Superior temporal gyrus (tissue), 1 donor: ENCODE measurements at regions not wholly inside any gene's neighbourhood (a gene's known extent, or its start where the extent isn't known, plus 50 kb on each side); places are given as distances from the start of the nearest gene placed in this dataset.
"Not testable (repeated sequence)": the region's sequence is repeated elsewhere in the genome, so short reads cannot be mapped to it uniquely, and the experiment has no call there.

Experiments
- DNase-seq: peaks from one replicate; pipeline ENCODE4 v3.0.0-alpha.2; 2016; ENCODE audit errors: extremely low spot score

DNA sequence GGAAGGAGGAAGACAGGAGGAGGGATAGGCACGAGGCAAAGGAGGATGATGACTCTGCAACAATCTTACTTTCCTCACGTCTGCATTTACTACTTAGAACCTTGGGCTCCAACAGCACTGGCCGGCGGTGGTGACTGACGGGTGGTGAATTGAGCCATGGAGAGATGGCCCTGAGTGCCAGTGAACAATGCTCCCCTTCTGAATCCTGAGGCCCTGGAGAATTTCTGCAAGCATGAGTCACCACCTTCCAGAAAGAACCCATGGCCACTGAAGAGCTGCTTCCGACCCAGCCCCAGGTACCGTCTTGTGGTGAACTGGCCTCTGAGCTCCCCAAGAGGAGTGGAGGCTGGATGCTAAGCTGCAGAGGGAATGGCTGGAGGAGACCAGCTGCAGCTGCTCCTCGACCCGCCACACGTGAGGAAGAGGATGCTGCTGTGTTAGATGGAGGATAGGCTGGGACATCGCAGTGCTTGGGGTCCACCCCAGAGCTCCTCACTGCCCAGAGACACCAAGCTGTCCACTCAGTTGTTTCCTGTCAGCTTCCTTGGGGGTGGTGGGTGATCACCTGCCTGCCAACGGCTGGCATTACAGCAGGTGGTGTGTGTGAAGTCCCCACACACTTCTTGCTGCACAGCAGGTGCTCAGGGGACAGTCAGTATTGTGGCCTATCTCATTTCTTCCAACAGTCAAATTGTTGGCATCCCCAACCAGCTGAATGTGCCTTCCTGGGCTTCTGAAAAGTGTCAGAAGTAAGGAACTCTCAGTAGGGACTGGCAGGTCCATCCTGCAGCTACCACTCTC, 186.5 kb upstream of the ID2 start:
- DNase-seq = no peak

DNA sequence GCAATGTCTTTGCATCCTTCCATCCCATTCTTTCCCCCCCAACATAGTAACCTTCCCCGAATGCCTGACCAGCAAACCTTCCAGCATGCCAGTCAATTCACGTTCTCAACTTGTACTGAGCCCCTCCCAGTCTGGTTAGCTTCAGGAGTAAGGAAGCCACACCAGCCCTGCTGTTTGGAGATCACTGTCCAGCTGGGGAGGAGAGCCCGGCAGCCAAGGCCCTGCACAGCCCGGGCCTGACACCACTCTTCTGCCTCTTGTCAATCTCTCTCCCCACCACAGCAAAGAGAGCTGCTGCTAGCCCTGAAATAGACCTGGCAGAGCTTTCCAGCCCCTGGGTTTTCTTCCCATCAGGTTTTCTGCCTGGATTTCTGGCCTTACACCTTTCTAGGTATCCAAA, 185.8 kb upstream of the ID2 start:
- no peak for DNase-seq

DNA sequence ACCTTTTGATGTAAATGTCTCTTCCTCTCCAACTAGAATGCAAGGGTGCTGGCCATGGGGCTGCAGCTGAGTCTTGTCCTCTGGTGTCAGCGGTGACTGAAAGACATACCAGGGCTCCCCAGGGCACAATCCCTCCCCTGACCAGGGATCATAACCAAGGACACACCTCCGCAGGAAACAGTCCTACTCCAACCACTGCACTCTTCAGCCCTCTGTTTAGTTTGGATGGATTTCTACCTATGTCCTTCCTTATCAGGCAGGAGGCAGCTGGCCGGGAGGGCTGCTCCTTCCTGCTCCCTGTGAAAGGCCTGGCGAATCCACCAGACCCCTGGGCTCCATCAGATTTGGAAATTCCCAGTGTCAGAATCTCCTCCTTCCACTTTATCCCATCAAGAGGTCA, 185.2 kb upstream of the ID2 start:
- DNase-seq = no peak

DNA sequence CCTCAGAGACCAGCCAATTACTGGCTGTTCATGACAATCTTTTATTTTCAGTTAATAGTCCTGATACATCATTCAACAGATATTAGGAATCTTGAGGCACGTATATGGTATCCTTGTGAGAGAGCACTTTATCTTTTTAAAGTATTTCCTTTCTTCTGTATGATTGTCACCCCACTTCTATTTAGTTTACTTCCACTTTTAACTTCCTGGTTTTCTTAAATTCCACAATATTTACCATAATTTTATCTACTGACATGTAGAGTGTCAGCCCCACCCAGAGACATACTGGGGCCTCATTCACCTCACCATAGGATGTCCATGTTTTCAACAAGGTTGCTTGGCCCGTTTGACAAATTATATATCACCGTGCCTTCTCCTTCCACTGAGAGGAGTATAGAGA, 182.9 kb upstream of the ID2 start:
- DNase-seq = no peak

DNA sequence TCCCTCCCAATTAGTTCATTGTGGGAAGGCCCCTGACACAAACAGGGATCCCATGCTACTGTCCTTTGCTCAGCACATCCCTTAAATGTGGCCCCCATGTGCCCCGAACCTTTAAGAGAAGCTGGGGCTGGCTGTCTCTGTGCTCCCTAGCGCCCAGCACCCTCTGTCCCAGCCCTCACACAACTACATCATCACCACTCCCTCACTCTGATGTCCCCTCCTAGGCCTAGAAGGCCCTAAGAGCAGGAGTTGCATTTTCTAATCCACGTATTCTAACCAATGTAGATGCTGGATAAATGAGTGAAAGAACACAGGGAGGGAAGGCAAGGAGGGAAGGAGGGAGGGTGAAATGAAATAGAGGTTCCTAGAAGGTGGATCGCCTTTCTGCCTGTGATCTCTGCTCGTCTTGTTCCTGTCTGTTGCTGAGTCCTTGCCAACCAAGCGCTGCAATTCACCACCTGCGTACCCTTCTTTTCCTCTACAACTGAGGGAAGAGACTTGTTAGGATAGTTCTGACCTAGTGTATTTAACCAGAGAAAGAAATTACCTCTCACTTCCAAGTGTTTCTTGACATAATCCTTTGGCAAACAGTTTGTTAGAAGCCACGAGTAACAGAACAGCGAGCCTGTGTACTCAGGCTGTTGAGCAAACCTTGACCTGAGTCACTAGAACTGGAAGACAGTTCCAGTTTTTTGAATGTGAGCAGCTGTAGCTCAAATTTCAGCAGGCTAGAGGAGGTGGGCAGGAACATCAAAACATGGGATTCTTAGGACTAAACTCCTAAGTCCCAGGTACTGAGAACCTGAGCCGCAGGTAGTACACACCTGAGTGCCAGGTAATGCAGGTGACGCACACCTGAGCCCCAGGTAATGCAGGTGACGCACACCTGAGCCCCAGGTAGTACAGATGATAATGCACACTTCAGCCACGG, 181.5 kb upstream of the ID2 start:
- DNase-seq = no peak

DNA sequence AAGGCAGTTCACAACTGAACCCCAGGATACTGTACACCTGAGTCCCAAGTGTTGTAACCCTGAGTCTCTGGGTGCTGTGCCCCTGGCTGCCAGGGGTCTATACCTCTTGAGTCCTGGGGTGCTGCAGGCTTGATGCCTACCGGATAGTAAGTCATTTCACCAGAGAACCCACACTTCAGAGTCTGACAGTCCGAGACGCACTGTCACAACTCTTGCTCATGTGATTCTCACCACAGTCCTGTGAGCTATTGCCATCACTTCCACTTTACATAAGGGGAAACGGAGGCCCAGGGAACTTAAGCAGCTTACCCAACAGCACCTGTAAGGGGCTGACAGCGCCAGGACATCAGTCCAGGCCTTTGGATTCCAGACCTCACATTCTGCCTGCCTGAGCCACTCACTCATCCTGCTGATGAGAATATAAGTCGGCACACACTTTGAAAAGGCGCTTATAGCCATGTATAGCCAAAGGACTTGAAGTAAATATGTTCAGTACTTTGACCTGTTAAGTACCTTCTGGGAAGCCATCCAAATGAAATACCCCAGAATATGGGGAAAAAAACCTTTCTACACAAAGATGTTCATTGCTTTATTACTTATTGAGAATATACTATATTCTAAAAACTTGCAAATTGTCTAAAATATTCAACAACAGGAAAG, 180.7 kb upstream of the ID2 start:
- no peak for DNase-seq

DNA sequence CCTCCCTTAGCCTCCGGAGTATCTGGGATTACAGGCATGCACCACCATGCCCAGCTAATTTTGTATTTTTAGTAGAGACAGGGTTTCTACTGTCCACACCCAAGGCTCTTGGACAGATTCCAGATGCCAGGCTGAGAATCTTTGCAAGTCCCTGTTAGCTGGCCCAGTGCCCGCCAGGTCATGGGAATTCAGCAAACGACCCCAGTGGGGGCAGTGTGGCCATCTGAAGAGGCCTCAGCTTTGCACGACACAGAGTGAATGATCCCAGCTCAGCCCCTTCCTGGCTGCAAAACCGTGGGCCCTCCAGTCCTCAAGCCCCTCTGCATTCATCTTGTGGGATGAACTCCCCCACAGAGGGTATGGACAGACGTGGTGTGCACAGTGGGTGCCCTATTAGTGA, 179.5 kb upstream of the ID2 start:
- DNase-seq = no peak

DNA sequence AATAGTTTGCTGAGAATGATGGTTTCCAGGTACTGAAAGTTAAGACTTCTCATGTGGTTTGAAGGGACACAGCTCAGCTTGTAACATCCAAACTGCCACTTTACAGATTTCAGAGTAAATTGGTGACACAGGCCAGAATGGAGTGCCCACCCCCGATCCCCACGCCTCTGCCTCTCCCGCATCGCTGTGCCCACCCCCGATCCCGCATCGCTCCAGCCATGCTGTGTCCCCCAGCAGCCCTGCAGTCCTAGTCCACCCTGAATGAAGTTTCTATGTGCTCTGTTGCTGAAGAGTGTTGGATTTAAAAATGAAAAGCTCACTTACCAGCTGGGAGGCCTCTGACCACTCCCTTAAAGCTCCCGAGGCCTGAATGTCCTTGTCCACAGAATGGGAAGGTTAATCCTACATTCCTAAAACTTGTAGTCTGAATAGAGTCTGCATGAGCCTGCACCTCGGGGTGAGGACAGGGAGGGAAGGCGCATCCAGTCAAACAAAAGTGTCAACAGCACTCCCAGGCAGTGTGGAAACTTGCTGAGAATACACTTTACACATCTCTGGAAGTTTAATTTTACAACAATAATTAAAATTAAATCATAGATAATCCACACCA, 176.4 kb upstream of the ID2 start:
- no peak for DNase-seq

DNA sequence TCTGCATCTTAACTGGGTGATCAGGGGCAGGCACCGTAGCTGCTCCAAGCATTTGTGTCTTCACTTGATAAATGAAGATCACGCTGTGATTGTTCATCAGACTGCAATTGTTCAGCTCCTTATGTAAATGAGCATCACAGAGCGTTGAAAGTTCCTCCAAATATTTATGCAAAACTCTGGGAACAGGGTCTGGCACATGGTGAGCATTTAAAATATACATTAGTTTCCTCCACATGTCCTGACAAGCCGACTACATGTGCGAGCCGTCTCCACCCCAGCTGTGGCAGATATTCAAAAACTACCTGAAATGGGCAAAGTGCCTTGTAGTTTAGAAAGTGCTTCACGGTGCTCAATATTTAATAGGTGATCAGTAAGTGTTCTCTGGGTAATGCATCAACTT, 175.1 kb upstream of the ID2 start:
- DNase-seq = no peak

DNA sequence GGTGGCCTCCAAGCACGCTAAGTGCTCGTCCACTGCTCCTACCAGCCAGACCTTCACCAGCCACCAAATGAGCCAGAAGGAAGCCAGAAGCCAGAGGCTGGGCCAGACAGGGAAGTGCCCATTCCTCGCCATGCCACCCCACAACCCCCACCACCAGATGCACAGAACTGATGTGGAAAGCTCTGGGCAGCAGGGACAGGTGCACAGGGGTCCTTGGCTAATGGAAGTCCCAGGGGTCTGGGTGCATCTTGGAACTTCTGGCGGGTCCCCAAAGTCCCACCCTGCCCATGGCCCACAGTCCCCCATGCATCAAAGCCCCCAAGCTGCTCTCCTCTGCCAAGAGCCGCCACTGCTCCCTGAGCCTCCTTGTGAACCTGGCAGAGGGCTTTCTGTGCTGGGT, 173.1 kb upstream of the ID2 start:
- no peak for DNase-seq

DNA sequence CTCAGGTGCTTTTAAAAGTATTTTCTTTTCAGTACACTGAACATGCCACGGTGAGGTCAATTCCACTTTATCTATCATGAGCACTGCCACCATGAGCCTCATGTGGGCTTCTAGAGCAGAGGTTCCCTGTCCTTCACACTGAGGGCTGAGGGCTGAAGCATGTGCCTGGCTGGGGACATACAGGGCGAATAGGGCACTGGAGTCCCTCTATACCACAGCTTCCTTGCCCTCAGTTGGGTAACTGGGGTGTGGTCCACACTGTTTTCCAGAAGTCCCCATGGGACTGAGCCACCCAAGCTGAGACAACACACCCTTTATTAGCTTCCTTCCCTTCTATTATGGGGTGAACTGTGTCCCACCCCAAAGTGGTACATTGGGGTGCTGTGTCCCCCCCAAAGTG, 172.2 kb upstream of the ID2 start:
- DNase-seq = no peak

DNA sequence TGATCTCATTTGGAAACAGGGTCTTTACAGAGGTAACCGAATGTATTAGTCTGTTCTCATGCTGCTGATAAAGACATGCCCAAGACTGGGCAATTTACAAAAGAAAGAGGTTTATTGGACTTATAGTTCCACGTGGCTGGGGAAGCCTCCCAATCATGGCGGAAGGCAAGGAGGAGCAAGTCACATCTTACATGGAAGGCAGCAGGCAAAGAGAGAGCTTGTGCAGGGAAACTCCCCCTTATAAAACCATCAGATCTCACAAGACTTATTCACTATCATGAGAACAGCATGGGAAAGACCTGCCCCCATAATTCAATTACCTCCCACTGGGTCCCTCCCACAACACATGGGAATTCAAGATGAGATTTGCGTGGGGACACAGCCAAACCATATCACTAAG, 171.8 kb upstream of the ID2 start:
- DNase-seq = not testable (repeated sequence)

DNA sequence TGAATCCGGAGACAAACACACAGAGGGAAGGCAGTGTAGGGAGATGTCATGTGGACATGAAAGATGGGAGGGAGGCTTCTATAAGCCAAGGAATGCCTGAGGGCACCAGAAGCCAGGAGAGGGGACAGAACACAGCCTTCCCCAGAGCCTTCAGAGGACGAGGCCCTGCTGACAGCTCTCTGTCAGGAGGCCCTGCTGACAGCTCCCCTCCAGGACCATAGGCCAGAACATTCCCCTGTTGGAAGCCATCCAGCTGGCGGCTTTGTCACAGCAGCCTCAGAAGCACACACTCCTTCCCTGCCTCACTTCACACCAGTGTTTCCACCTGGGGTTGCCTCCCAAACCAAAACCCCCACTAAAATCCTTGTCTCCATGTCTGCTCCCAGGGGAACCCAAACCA, 171.3 kb upstream of the ID2 start:
- no peak for DNase-seq

DNA sequence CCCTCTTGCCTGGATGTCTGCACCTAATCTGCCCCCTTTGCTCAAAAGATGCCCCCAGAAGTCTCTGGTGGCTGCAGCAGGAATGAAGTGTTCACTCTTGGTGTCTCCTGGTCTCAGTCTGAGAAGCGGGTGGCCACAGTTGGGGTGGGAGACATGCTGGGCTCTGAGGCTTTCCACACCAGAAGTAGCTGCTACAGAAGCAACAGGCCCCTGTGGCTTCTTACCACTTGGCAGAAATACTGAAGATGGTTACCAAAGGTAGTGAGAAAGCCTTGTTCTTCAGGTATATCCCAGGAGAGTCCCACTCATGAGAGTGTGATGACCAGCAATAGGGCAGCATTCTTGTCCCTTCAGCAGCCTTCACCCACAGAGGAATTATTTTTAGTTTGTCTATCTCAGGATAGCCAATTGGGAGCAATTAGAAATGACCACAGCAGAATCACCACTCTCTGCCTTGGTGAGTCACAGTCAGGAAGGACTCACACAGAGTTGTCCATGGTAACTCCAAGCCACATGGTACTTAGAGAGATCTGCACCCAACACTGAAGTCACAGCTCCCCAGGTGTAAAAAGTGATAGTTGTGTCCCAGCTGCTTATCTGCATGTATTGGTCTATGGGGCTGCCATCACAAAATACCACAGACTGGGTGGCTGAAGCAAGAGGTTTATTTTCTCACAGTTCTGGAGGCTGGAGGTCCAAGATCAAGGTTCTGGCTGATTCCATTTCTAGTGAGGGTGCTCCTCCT, 169.8 kb upstream of the ID2 start:
- DNase-seq = no peak

DNA sequence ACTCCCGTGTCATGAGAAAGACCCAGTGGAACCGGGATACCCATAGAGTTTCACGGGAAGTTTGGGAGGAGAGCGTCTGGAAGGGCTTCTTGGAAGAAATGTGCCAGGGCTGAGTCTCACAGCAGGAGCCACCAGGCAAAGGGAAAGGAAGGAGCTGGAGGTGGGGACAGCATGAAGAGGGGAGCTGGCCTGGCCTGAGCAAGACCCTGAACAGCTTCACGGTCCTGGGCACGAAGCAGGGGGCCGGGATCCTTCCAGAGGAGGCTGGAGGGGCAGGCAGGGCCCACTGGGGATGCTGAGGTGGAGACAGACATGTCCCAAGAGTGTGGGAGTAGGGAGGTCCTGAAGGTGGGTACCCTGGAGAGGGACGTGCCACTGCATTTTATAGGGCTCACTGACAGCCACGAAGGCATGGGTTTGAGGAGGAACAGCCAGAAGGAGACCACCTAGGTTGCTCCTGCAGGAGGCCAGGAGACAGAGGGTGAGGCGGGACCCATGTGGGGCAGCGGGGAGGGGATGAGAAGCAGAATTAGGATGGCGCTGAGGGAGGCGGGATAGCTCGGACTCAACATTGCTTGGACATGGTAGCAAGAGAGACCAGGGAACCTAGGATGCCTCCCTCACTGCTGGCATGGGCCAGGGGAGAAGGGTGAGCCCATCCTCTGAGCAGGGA, 168.1 kb upstream of the ID2 start:
- no peak for DNase-seq

DNA sequence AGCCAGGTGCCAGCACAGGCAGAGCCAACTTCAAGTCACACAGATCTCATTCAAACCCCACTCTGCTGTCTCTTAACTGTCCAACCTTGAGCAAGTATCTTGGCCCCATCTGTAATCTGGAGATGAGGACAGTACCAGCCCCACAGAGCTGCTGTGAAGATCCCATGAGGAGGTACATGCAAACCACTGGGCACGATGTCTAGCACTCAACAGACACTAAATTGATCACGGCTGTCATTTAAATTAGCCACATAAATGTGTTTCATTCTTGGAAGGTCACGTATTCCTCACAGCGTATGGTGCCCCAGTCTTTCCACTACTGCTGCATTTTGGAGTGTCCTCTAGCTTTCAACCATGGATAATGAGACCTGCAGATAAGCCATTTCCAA, 167.6 kb upstream of the ID2 start:
- no peak for DNase-seq

DNA sequence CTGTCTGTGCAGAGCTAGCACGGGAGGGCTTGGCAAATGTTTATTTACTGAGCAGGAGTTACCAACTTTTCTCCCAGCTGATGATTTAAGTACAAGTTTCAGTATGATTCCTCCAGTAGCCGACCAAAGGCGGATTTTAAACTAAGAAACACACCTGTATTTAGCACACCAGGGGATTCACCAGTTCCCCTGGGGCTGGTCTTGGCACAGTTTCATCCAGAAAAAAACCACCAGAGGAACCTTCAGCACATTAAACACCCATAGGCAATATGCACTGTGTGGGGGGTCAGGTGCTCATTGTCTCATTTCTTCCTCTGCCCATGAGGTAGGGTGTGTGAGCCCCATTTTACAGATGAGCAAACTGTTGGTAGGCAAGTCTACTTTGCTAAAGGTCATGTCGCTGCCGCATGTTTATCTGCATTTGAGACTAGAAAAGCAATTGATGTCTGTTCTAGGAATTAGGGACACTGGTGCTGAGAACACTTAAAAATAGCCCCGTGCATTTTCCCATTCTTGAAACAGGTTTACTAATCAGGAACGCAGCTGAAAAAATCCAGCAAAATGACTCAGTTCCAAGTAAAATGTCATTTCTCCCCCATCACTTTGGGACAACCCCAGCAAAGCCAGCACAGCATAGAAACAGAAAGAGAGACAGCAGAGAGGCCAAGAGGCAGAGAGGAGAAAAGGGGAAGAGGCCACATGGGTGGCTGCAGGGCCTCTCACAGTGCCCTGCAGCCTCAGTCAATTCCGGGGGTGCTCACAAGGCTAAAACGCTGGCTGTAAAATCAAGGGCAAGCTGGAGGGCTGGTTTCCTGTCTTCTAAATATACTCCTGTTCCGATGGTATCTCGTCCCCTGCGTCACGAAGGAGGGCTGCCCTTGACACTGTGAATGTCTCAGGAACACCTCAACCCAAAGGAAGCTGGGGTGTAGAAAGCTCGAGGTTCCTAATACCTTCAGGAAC, 166.8 kb upstream of the ID2 start:
- DNase-seq = no peak

DNA sequence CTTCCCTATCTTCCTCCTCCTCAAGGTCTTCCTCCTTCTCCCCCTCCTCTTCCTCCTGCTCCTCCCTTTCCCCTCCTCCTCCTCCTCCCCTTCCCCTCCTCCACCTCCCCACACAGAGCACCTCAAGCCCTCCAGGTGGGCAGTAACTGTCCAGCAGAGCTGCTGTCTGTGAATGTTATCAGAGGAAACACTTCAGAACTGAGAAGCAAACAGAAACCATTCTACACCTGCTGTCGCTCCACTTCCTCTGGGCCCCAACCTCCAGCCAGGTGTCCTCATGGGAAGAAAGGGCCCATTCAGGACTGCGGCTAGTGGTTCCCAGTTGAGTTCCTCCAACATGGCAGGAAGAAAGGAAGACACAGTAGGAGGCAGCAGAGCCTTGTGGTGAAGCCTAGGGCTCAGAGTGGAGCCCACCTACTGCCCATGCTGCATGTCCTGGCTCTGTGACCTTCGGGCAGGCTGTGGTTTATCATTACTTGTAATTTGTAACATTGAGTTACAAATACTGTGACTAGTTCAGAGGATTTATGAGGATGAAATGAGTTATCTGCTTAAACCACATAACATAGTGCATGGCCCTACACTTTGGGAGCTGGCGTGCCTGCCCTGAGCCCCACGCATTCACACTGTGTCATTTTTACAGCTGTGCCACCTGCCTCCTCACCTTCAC, 165.9 kb upstream of the ID2 start:
- DNase-seq = no peak

DNA sequence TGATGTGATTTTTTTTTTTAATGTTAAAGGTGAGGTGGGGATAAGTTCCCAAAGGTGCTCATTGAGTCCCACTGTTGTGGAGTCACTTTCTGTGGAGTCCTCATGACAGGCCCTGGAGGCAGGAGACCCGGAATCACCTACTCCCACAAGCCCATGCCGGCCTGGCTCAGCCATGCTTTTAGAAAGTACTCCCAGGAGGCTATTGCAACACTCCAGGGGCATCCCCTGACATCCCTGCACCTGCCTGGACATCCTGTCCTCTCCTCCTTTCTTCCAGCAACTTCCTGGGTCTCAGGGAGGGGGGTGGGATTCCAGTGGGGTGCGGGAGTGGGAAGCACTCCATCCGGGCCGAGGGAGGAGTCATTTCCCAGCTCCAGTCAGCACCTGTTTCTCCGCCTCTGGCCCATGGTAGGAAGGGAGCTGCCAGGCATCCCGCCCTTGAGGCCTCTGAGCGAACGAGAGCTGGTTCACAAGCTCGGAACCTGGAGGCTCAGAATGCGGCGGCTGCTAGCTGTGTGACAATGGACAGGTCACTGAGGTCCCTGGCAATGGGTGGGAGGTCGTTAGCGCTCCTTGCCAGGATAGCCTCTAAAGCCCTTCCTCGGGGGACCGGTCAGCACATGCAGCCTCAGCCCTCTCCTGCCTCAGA, 163.9 kb upstream of the ID2 start:
- DNase-seq = no peak
